Activated naive CD8-positive, alpha-beta T cell treated with anti-CD3 and anti-CD28 coated beads, Interleukin-2, amount 10 ng/mL, durations not matched to agents 7 days and 5 days (primary cell): ENCODE measurements at regions not wholly inside any gene's neighbourhood (a gene's known extent, or its start where the extent isn't known, plus 50 kb on each side); places are given as distances from the start of the nearest gene placed in this dataset.
"Not testable (repeated sequence)": the region's sequence is repeated elsewhere in the genome, so short reads cannot be mapped to it uniquely, and the experiment has no call there.

Experiments
- ATAC-seq: fragments of 150-1000 bp; cut with Tn5 transposase; one replicate; pipeline ENCODE4 v1.10.0; 2021; ENCODE audit warnings: low read depth, moderate library complexity
- POLR2A ChIA-PET: fragments of 350-600 bp; sonication (Branson Sonifier 250); formaldehyde crosslinking; loops from one replicate; lab custom pipeline; 2021; ENCODE audit warnings: antibody characterized with exemption; lab: Charles Lee
- DNase-seq: peaks from one replicate; pipeline ENCODE4 v3.0.0; 2021
- H3K27ac Mint-ChIP-seq: one replicate; pipeline ENCODE4 v1.8.0; 2022; ENCODE audit warnings: mild to moderate bottlenecking, mixed read lengths
- H3K27me3 Mint-ChIP-seq: one replicate; pipeline ENCODE4 v1.8.0; 2022; ENCODE audit warnings: mild to moderate bottlenecking, moderate library complexity, mixed read lengths
- H3K36me3 Mint-ChIP-seq: one replicate; pipeline ENCODE4 v1.8.0; 2021; ENCODE audit warnings: mild to moderate bottlenecking, mixed read lengths
- H3K4me1 Mint-ChIP-seq: one replicate; pipeline ENCODE4 v1.8.0; 2021; ENCODE audit warnings: mixed read lengths
- H3K4me3 Mint-ChIP-seq: one replicate; pipeline ENCODE4 v1.8.0; 2022; ENCODE audit warnings: mild to moderate bottlenecking, moderate library complexity, mixed read lengths
- H3K9me3 Mint-ChIP-seq: one replicate; pipeline ENCODE4 v1.8.0; 2021; ENCODE audit warnings: mixed read lengths

- H3K27ac Mint-ChIP-seq, H3K27me3 Mint-ChIP-seq, H3K4me3 Mint-ChIP-seq, H3K36me3 Mint-ChIP-seq, DNase-seq, POLR2A ChIA-PET, H3K4me1 Mint-ChIP-seq, ATAC-seq: not testable (repeated sequence)
- peaks cover 30% of the 10 kb centered on the region for H3K9me3 Mint-ChIP-seq
These were observed 4817.1 kb upstream of the OR11H1 start for GRCh38 chr22:10710923-10711322.

- H3K4me3 Mint-ChIP-seq, ATAC-seq, DNase-seq, POLR2A ChIA-PET, H3K4me1 Mint-ChIP-seq, H3K27ac Mint-ChIP-seq, H3K27me3 Mint-ChIP-seq: not testable (repeated sequence)
- Mint-ChIP-seq H3K36me3 (peaks cover 47% of the 10 kb centered on the region), H3K9me3 (peaks cover 77% of the 10 kb centered on the region)
These were observed 4805.2 kb upstream of the OR11H1 start for GRCh38 chr22:10722804-10723203.

DNA sequence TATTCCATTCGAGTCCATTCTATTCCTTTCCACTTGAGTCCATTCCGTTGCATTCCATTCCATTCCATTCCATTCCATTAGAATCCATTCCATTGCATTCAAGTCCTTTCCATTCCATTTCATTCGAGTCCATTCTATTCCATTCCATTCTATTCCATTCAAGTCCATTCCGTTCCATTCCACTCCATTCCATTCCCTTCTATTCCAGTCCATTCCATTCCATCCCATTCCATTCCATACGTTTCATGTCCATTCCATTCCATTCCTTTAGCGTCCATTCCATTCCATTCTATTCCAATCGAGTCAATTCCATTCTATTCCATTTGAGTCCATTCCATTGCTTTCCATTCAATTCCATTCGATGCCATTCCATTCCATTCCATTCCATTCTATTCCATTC is 4804.0 kb upstream of the OR11H1 start:
- DNase-seq, ATAC-seq, H3K27ac Mint-ChIP-seq, POLR2A ChIA-PET, H3K4me3 Mint-ChIP-seq, H3K4me1 Mint-ChIP-seq, H3K27me3 Mint-ChIP-seq: not testable (repeated sequence)
- Mint-ChIP-seq H3K36me3 (peaks cover 49% of the 10 kb centered on the region), H3K9me3 (peaks cover 80% of the 10 kb centered on the region)

- H3K9me3 Mint-ChIP-seq = peaks cover 69% of the 10 kb centered on the region
- H3K4me1 Mint-ChIP-seq = no peaks in the 10 kb centered on the region
- no peak for ATAC-seq
- no peak overlapping the region for H3K4me3 Mint-ChIP-seq
- H3K27ac Mint-ChIP-seq = no peak overlapping the region
- H3K36me3 Mint-ChIP-seq = peaks cover 48% of the 10 kb centered on the region
- POLR2A ChIA-PET = no interaction called here
- H3K27me3 Mint-ChIP-seq = no peaks in the 10 kb centered on the region
- DNase-seq = no peak
These were observed 4800.6 kb upstream of the OR11H1 start for GRCh38 chr22:10727393-10727792.

DNA sequence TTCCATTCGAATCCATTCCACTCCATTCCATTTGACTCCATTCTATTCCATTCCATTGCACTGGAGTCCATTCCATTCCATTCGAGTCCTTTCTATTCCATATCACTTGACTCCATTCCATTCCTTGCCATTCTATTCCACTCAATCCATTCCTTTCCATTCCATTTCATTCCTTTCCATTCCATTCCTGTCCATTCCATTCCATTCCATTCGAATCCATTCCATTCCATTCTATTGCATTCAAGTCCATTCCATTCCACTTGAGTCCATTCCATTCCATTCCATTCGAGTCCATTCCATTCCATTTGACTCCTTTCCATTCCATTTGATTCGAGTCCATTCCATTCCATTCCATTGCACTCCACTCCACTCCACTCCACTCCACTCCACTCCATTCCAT is 4798.0 kb upstream of the OR11H1 start:
- ATAC-seq, H3K4me3 Mint-ChIP-seq, DNase-seq, H3K4me1 Mint-ChIP-seq, POLR2A ChIA-PET, H3K27me3 Mint-ChIP-seq, H3K27ac Mint-ChIP-seq: not testable (repeated sequence)
- Mint-ChIP-seq H3K36me3 (peaks cover 36% of the 10 kb centered on the region), H3K9me3 (peaks cover 58% of the 10 kb centered on the region)

GRCh38 chr22:10730706-10731105 is 4797.3 kb upstream of the OR11H1 start:
- ATAC-seq, H3K4me1 Mint-ChIP-seq, DNase-seq, POLR2A ChIA-PET, H3K27ac Mint-ChIP-seq, H3K4me3 Mint-ChIP-seq, H3K27me3 Mint-ChIP-seq: not testable (repeated sequence)
- H3K36me3 Mint-ChIP-seq = peaks cover 35% of the 10 kb centered on the region
- H3K9me3 Mint-ChIP-seq = peaks cover 55% of the 10 kb centered on the region

DNA sequence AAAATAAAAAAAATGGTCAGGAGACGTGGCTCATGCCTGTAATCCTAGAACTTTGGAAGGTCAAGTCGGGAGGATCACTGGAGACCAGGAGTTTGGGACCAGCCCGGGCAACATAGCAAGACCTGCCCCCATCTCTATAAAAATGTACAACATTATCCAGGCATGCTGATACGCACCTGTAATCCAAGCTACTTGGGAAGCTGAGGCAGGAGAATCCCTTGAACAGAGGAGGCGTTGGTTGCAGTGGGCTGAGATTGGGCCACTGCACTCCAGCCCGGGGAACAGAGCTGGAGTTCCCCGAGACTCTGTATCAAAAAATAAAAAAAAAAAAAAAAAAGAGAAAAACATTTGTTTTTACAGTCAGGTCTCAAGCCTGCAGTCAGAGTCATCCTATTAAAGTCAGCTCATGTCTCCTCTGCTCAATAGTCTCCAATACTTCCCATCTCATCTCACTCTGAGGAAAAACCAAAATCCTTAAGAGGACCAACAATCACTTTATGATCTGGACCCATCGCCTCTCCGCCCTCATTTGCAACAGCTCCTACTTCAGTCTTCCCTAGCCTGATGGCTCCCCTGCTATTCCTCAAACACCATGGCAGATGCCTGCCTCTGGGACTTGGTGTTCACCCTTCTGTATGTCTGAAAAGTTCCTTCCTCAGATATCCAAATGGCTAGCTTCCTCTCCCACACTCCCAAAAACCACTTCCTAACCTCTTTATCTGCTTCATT is 4796.6 kb upstream of the OR11H1 start:
- H3K4me1 Mint-ChIP-seq, H3K4me3 Mint-ChIP-seq, H3K27ac Mint-ChIP-seq, POLR2A ChIA-PET, ATAC-seq, H3K27me3 Mint-ChIP-seq, DNase-seq: not testable (repeated sequence)
- peaks cover 52% of the 10 kb centered on the region for H3K9me3 Mint-ChIP-seq
- peaks cover 35% of the 10 kb centered on the region for H3K36me3 Mint-ChIP-seq

- H3K27ac Mint-ChIP-seq, H3K27me3 Mint-ChIP-seq, H3K4me1 Mint-ChIP-seq, DNase-seq, POLR2A ChIA-PET, H3K36me3 Mint-ChIP-seq, ATAC-seq, H3K4me3 Mint-ChIP-seq: not testable (repeated sequence)
- peaks cover 39% of the 10 kb centered on the region for H3K9me3 Mint-ChIP-seq
These were observed 4792.9 kb upstream of the OR11H1 start for GRCh38 chr22:10735075-10735474.

GRCh38 chr22:10736879-10737278 is 4791.1 kb upstream of the OR11H1 start:
- DNase-seq, ATAC-seq, H3K27me3 Mint-ChIP-seq, H3K4me3 Mint-ChIP-seq, POLR2A ChIA-PET, H3K36me3 Mint-ChIP-seq, H3K27ac Mint-ChIP-seq, H3K4me1 Mint-ChIP-seq: not testable (repeated sequence)
- peaks cover 36% of the 10 kb centered on the region for H3K9me3 Mint-ChIP-seq

DNA sequence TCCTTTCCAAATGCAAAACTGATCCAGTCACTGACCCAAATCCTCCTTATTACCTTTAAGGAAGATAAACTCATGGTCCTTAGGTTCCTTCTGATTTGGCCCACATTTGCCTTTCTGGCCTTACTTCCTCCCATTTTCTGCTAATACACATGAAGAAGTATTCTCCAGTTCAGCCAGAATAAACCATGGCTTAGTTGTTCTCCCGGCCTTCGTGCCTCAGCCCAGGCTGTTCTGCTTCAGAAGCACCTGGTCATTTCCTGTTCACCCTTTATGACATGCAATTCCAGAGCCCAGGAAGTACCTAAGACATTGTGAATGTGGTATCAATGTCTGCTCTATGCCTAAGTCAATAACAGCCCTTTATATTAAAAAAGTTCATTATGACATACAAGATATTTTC is 4790.1 kb upstream of the OR11H1 start:
- H3K9me3 Mint-ChIP-seq = peaks cover 37% of the 10 kb centered on the region

GRCh38 chr22:10741210-10741609 is 4786.8 kb upstream of the OR11H1 start:
- Mint-ChIP-seq H3K36me3 (peaks cover 5% of the 10 kb centered on the region), H3K27ac (no peak overlapping the region), H3K9me3 (peaks cover 44% of the 10 kb centered on the region), H3K4me1 (no peaks in the 10 kb centered on the region), H3K27me3 (no peaks in the 10 kb centered on the region), H3K4me3 (no peak overlapping the region)
- ATAC-seq (no peak), DNase-seq (no peak)
- POLR2A ChIA-PET = no interaction called here

More for the DNA sequence above, 4790.1 kb upstream of the OR11H1 start:
- POLR2A ChIA-PET, H3K4me1 Mint-ChIP-seq, ATAC-seq, H3K36me3 Mint-ChIP-seq, DNase-seq, H3K27me3 Mint-ChIP-seq, H3K27ac Mint-ChIP-seq, H3K4me3 Mint-ChIP-seq: not testable (repeated sequence)

- H3K36me3 Mint-ChIP-seq, H3K27me3 Mint-ChIP-seq, POLR2A ChIA-PET, ATAC-seq, DNase-seq, H3K4me1 Mint-ChIP-seq, H3K27ac Mint-ChIP-seq, H3K4me3 Mint-ChIP-seq: not testable (repeated sequence)
- H3K9me3 Mint-ChIP-seq = peaks cover 47% of the 10 kb centered on the region
These were observed 4786.0 kb upstream of the OR11H1 start for GRCh38 chr22:10741776-10742630.

- POLR2A ChIA-PET, H3K36me3 Mint-ChIP-seq, H3K27ac Mint-ChIP-seq, ATAC-seq, H3K4me1 Mint-ChIP-seq, H3K27me3 Mint-ChIP-seq, H3K4me3 Mint-ChIP-seq, DNase-seq: not testable (repeated sequence)
- peaks cover 36% of the 10 kb centered on the region for H3K9me3 Mint-ChIP-seq
These were observed 4781.6 kb upstream of the OR11H1 start for GRCh38 chr22:10746382-10746781.

- ATAC-seq, H3K4me3 Mint-ChIP-seq, DNase-seq, H3K27ac Mint-ChIP-seq, H3K27me3 Mint-ChIP-seq, H3K36me3 Mint-ChIP-seq, H3K4me1 Mint-ChIP-seq, POLR2A ChIA-PET: not testable (repeated sequence)
- peaks cover 38% of the 10 kb centered on the region for H3K9me3 Mint-ChIP-seq
These were observed 4780.8 kb upstream of the OR11H1 start for GRCh38 chr22:10747227-10747626.
